Adrenal gland (tissue), 9 donors: ENCODE measurements at regions not wholly inside any gene's neighbourhood (a gene's known extent, or its start where the extent isn't known, plus 50 kb on each side); places are given as distances from the start of the nearest gene placed in this dataset.

Source experiments
- DNase-seq, 7 donors: peaks; one replicate each; pipeline ENCODE4 v3.0.0-alpha.2; 2019 to 2020
- H3K27ac ChIP-seq, 5 donors: fragments of 200-600 bp; sonication (generic) in 4 of 5; 1 replicate in 3 of 5; 2 replicates in 2 of 5; pipeline versions ENCODE4 v1.5.1 to v1.8.0; 2016 to 2020; ENCODE audit warnings: mild to moderate bottlenecking in 1 of 5
- H3K27me3 ChIP-seq: fragments of 200-600 bp; 2 replicates; pipeline ENCODE4 v1.8.0; 2021
- H3K36me3 ChIP-seq, 2 donors: fragments of 200-600 bp; replicated peaks in 1 of 2; 1 replicate in 1 of 2; 2 replicates in 1 of 2; pipeline versions ENCODE4 v1.5.1 to v1.8.0; 2018 to 2022
- H3K4me1 ChIP-seq, 2 donors: fragments of 200-600 bp; replicated peaks in 1 of 2; 1 replicate in 1 of 2; 2 replicates in 1 of 2; pipeline versions ENCODE4 v1.5.1 to v1.8.0; 2018 to 2021
- H3K4me3 ChIP-seq, 4 donors: fragments of 200-600 bp; sonication (generic) in 3 of 4; one replicate each; pipeline ENCODE4 v1.5.1; 2016 to 2018
- H3K9me3 ChIP-seq, 3 donors: fragments of 200-600 bp; sonication (generic) in 1 of 3; replicated peaks in 1 of 3; 1 replicate in 2 of 3; 2 replicates in 1 of 3; pipeline versions ENCODE4 v1.5.1 to v1.8.0; 2016 to 2021
- POLR2A ChIP-seq, 2 donors: fragments of 450-650 bp; IDR thresholded peaks; one replicate each; pipeline ENCODE4 v1.6.1; 2017; ENCODE audit warnings: antibody characterized with exemption in 2 of 2, mild to moderate bottlenecking in 2 of 2, moderate library complexity in 1 of 2
- WGBS, 4 donors: extraction: QIAGEN DNeasy Blood & Tissue Kit in 2 of 4; methylation state at CpG; one replicate each; pipeline versions ENCODE4 v1.1.5 to v1.1.7; 2013 to 2017; 5-methylcytosine and 5-hydroxymethylcytosine counted together
- intact Hi-C, 2 donors: fragments of 100-400 bp; cut with DNase I; formaldehyde crosslinking; loops; one replicate each; pipeline versions ENCODE4 v1.14.1 to v1.15.0; 2022 to 2023
- TF ChIP-seq, protein P1 (sequence below), 6 experiments: fragments of 450-650 bp in 4 of 6; fragments of 200-600 bp in 2 of 6; sonication (generic) in 1 of 6; IDR thresholded peaks; 1 replicate in 5 of 6; 2 replicates in 1 of 6; pipeline versions ENCODE4 v1.5.1 to v1.8.0; 2016 to 2021; ENCODE audit warnings: antibody characterized with exemption in 6 of 6, mild to moderate bottlenecking in 2 of 6, moderate library complexity in 1 of 6
- donor health status: healthy with polysubstance abuse.
- donor health status: Bipolar disorder and iron deficiency.
- donor health status: DM: yes; HTN: yes; CAD: no.
- donor health status: DM: no; HTN: no; CAD: no.
- donor health status: DM: no; HTN: no; CAD: no.

DNA sequence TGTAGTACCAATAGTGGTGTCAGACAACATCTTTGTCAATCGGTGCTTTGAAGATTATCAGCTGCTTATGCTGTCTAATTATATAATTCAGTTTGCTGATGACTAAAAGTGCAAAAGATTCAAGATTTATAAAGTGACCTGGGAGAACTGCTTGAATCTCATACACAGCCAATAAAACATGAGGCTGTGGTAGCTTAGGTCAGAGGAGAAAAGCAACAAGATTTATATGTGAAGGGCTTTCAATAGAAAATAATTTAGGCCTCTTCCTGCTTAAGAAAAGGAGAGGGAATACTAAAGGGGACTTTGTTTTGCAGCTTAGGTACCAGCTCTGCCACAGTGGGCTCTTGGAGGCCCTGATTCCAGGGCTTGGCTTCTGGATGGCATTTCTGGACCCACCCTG is 111.0 kb upstream of the MAD2L1 start:
- Histone ChIP-seq H3K27me3 (no peaks in the 10 kb centered on the region), H3K9me3 (no peaks in the 10 kb centered on the region), H3K27ac (no peak overlapping the region), H3K4me3 (no peak overlapping the region), H3K36me3 (no peaks in the 10 kb centered on the region), H3K4me1 (no peaks in the 10 kb centered on the region)
- intact Hi-C loops, result no loop called here
- no peak for DNase-seq
- 53 to 83% (median 77%) methylated on average over 1 of the region's 1 CpG for WGBS, 4 donors
- TF ChIP-seq POLR2A (IDR thresholded peaks at IDR 0.05), result no peak
- TF ChIP-seq, protein P1, sequence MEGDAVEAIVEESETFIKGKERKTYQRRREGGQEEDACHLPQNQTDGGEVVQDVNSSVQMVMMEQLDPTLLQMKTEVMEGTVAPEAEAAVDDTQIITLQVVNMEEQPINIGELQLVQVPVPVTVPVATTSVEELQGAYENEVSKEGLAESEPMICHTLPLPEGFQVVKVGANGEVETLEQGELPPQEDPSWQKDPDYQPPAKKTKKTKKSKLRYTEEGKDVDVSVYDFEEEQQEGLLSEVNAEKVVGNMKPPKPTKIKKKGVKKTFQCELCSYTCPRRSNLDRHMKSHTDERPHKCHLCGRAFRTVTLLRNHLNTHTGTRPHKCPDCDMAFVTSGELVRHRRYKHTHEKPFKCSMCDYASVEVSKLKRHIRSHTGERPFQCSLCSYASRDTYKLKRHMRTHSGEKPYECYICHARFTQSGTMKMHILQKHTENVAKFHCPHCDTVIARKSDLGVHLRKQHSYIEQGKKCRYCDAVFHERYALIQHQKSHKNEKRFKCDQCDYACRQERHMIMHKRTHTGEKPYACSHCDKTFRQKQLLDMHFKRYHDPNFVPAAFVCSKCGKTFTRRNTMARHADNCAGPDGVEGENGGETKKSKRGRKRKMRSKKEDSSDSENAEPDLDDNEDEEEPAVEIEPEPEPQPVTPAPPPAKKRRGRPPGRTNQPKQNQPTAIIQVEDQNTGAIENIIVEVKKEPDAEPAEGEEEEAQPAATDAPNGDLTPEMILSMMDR (IDR thresholded peaks at IDR 0.05), result no peak

DNA sequence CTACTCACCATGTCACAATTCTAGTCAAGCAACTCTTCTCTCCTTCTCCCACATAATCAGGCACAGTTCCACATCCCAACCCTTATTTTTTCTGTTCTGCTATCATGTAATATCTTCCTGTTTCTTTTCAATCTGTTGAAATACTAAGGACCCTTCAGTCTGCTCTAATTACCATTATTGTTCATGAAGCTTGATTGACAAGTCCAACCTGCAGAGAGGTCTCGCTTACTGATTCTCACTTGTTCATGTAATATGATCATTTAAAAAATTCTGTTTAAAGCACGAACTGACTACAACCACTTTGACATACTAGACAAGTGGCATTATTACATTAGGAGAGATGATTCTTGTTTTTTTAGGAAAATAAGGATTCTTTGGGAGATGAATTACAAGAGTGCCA is 108.6 kb upstream of the MAD2L1 start:
- H3K27ac ChIP-seq, result no peak overlapping the region
- no peak overlapping the region for H3K4me3 ChIP-seq
- no peak for DNase-seq
- no peaks in the 10 kb centered on the region for H3K9me3 ChIP-seq
- TF ChIP-seq, protein P1 (IDR thresholded peaks at IDR 0.05), result no peak
- TF ChIP-seq POLR2A (IDR thresholded peaks at IDR 0.05), result no peak
- H3K27me3 ChIP-seq, result no peaks in the 10 kb centered on the region
- no peaks in the 10 kb centered on the region for H3K36me3 ChIP-seq
- intact Hi-C loops, result no loop called here
- 74 to 86% (median 81%) methylated on average over 2 of the region's 2 CpGs for WGBS, 4 donors
- no peaks in the 10 kb centered on the region for H3K4me1 ChIP-seq

DNA sequence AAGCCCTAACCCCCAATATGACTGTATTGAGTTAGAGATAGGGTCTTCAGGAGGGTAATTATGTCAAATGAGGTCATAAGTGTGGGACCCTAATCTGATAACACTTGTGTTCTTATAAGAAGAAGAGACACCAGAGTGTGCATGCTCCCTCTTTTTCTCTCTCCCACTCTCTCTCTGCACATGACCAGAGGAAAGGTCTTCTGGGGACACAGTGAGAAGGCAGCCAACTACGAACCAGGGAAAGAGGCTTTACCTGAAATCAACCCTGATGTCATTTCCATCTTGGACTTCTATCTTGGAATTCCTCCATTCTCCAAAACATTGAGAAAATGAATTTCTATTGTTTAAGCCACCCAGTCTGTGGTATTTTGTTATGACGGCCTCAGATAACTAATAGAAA is 97.2 kb upstream of the MAD2L1 start:
- Histone ChIP-seq H3K36me3 (no peaks in the 10 kb centered on the region), H3K4me3 (no peak overlapping the region), H3K9me3 (no peaks in the 10 kb centered on the region), H3K27ac (no peak overlapping the region), H3K27me3 (no peaks in the 10 kb centered on the region), H3K4me1 (no peaks in the 10 kb centered on the region)
- WGBS, 4 donors, result 66 to 79% (median 71%) methylated on average over 2 of the region's 2 CpGs
- DNase-seq, result no peak
- intact Hi-C loops, result loop anchor here in 1 of 2 donors (10.0 kb wide), 1 partner anchor 931 kb away; no protein-coding TSS in a partner anchor
- TF ChIP-seq, protein P1 (IDR thresholded peaks at IDR 0.05), result no peak
- TF ChIP-seq POLR2A (IDR thresholded peaks at IDR 0.05), result no peak

GRCh38 chr4:120158841-120159463 is 92.3 kb upstream of the MAD2L1 start:
- H3K4me1 ChIP-seq, result no peaks in the 10 kb centered on the region
- H3K36me3 ChIP-seq, result no peaks in the 10 kb centered on the region
- H3K9me3 ChIP-seq, result no peaks in the 10 kb centered on the region
- no peaks in the 10 kb centered on the region for H3K27me3 ChIP-seq
- H3K4me3 ChIP-seq, result no peak overlapping the region
- H3K27ac ChIP-seq, result no peak overlapping the region
- TF ChIP-seq, protein P1 (IDR thresholded peaks at IDR 0.05), result no peak
- TF ChIP-seq POLR2A (IDR thresholded peaks at IDR 0.05), result no peak
- WGBS, 4 donors, result 74 to 87% (median 83%) methylated on average over 3 of the region's 3 CpGs
- no peak for DNase-seq
- intact Hi-C loops, result loop anchor here in 1 of 2 donors (5.0 kb wide), 1 partner anchor 933 kb away; no protein-coding TSS in a partner anchor
